RWPE1 (cell line): ENCODE measurements at regions not wholly inside any gene's neighbourhood (a gene's known extent, or its start where the extent isn't known, plus 50 kb on each side); places are given as distances from the start of the nearest gene placed in this dataset.

Experiments
- CTCF ChIA-PET: fragments of 350-600 bp; sonication (Branson Sonifier 250); formaldehyde crosslinking; extraction: SDS; loops from one replicate; lab custom pipeline; 2021; lab: Yijun Ruan, JAX
- POLR2A ChIA-PET: fragments of 400-600 bp; formaldehyde crosslinking; extraction: SDS; loops from one replicate; lab custom pipeline; 2020; ENCODE audit warnings: antibody characterized with exemption; ENCODE audit not compliant: low non-redundant PET; lab: Yijun Ruan, JAX
- DNase-seq: peaks from one replicate; pipeline ENCODE4 v3.0.0; 2012; ENCODE audit warnings: low spot score
- H3K27ac ChIP-seq: fragments of 450-650 bp; 2 replicates; pipeline ENCODE4 v1.5.1; 2017
- CTCF ChIP-seq: fragments of 450-650 bp; conservative IDR thresholded peaks from 2 replicates; pipeline ENCODE4 v1.5.1; 2017; ENCODE audit warnings: low read depth, mild to moderate bottlenecking

DNA sequence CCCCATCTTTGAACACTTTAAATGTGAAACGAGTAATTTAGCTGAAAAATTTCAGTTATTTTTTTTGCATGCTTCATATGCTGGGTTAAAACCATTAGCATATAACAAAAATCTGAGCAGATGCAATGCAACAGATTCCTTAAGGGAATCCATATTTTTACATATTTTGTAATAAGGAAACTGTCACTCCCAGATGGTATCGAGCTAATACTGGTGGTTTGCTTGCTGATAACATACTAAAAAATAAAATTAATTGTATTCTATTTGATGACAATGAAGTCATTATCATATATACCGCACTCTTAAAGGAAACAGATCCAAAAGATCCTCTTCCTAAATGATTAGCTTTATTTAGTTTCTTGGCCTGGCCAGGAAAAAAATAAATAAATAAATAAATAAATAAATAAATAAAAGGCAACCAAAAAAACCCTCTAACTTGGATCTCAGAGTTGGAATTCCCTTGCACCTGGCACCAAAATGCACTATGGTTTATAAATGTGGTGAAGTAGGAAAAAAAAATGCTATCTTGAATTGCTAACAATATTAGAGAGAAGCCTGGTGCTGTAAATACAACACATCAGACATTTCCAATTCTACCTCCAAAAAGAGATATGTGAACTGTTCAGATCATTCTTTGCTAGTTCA, 503.2 kb upstream of the ARRDC4 start:
- TF ChIP-seq CTCF = no peak
- no peak for DNase-seq
- H3K27ac ChIP-seq = no peak overlapping the region
- POLR2A ChIA-PET = no interaction called here
- CTCF ChIA-PET = no interaction called here

DNA sequence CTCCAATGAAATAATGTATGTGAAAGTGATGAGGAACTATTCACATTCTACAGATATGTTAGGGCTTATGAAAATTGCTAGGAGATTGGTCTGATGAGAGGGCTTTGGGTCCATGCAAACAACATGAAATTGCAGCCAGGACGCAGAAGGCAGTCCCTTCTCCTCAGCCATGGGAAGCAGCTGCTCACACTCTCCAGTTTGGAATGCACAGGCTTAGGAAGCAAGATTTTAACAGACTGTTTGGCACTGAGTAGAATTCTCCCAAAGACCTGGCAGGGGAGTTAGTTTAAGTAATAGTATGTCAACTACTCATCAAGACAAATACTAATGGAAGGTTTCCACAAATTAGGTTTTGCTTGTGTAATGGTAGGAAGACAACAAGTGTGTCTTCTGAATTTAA, 500.7 kb upstream of the ARRDC4 start:
- no peak for TF ChIP-seq CTCF

DNA sequence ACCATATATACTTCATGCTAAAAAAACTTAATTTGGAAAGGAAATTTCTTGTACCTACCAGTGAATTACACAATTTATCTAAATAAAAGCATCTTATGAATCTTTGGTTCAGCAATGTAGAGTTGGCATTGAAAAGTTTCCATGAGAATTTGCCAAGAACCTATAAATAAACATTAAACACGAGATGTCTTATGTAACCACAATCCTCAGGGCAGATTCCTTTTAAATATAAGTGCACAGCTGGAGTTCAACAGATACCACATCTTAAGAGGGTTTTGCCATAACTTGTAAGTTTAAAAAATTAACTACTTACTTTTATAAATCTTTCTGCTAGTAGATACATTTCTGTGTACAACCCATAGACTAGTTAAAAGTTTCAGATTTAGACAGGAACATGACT, 499.3 kb upstream of the ARRDC4 start:
- POLR2A ChIA-PET = no interaction called here
- CTCF ChIA-PET = no interaction called here
- H3K27ac ChIP-seq = no peak overlapping the region
- TF ChIP-seq CTCF = no peak
- DNase-seq = no peak

More for the DNA sequence above, 500.7 kb upstream of the ARRDC4 start:
- CTCF ChIA-PET = no interaction called here
- DNase-seq = no peak
- H3K27ac ChIP-seq = no peak overlapping the region
- POLR2A ChIA-PET = no interaction called here

GRCh38 chr15:97463696-97464095, 496.8 kb upstream of the ARRDC4 start:
- no peak overlapping the region for H3K27ac ChIP-seq
- ChIA-PET CTCF (no interaction called here), POLR2A (no interaction called here)
- DNase-seq = no peak
- no peak for TF ChIP-seq CTCF

DNA sequence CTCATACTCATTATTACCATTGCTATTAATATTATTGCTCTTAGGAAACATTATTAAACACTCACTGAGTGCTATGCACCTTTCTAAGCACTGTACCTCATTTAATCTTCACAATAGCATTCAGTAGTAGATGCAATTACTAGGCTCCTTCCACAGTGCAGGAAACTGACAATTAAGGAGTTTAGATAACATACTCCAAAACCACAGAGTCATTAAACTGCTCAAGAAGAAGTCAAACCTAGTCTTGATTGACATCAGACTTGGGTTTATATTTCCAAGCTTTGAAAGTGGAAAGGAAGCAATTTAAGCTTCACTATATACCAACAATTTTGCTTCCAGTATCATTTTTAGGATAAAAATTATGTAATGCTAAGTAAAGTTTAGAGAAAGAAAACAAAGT, 490.1 kb upstream of the ARRDC4 start:
- DNase-seq = no peak
- ChIA-PET POLR2A (no interaction called here), CTCF (no interaction called here)
- TF ChIP-seq CTCF = no peak
- H3K27ac ChIP-seq = no peak overlapping the region

DNA sequence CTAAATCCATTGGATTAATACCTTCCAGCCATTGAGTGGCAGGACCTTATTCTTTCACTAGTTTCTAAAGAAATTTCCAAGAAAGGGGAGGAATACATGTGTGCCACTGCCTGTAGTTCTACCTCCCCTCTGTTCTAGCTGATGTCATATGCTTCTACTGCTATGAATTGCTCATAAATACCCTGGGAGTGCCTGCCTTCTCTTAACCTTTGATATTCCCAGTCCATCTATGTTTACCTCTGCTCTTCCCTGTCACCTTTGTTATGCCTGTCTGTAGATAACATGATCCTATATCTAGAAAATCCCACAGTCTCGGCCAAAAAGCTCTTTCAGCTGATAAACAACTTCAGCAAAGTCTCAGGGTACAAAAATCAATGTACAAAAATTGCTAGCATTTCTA, 486.9 kb upstream of the ARRDC4 start:
- ChIA-PET POLR2A (no interaction called here), CTCF (no interaction called here)
- no peak for TF ChIP-seq CTCF
- DNase-seq = no peak
- no peak overlapping the region for H3K27ac ChIP-seq
